ENCODE measurements at regions not wholly inside any gene's neighbourhood (a gene's known extent, or its start where the extent isn't known, plus 50 kb on each side); places are given as distances from the start of the nearest gene placed in this dataset.

DNA sequence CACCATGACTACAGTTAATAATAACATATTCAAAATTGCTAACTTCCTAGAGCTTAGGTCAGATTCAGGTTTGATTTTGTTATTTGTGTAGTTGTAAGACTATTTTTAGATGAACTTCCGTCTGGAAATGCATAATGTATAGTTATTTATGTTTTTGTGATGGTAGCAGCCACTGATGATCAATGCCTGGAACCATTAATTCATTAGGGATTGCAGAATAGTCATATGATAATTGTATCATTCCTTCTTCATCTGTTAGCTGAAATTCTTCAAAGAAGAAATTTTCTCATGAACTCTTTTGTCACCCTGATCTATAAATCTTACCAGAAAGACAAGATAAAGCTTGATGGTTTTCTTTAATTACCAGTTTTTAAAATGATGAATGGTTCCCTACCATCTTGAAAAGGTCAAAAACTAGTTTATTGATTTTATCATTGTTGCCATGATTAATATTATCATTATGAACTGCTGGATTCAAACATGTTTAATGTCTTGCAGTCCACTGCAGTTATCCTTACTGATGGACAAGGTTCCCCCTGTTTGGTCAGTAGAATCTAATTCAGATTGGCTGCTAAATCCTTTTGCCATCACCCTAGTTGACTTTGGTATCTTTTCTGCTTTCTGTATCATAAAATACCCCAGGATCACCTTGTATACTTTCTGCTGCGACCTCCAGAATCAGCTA is 433.3 kb downstream of the GPAM start:
- DNase-seq: no peak

DNA sequence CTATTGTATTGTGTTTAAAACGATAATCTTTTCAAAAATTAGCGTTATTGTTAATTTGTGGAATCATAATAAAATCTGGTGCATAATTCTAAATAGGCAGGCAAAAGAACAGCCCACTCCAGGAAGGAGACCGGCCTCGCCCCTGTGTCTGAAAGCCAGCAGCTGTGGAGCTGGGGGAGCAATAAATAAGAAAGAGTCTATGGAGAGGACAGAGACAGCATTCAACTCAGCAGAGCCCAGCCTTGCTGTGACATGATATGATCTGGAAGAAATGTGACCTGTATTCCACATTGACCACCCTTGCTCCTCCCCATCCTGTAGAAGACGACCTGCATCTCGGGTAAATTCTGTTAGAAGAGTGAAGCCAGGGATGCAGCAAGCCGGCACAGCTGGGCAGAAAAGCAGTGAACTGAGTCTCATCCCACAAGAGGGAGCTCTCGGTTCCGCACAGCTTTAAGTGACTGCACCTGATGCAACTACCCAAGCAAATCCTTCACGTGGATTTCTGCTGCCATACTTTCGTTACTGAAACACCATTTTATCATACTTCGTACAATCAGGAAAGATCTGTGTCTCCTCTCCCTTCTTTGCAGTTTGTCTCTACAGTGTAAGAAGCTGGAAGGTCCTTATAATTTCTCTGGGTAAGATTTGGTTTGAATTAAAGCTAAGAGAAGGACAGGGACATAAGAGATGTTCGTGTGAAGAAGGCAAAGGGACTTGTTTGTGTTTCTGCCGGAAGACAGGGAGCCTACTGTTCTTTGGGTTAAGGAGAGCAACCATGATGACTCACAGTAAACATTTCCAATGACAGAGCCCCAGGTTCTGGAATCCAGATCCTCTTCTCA is 427.1 kb downstream of the GPAM start:
- DNase-seq: peak; percentile 25

DNA sequence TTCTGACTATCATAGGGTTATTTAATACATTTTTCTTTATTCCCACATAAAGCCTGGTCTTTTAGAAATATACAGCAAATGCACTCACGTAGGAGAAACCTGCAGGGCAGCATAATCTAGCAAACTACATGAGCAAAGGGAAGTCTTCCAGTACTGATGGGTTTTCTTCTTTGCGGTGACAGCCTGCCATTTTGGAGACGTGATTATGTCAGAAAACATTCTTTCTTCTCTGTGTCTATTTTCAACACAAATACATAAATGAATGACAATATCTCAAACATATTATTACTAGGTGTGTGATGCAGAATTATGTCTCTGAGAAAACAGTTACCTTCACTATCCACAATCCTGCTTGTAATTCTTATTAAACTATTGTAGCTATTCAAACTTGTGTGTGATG is 425.0 kb downstream of the GPAM start:
- no peak for DNase-seq

DNA sequence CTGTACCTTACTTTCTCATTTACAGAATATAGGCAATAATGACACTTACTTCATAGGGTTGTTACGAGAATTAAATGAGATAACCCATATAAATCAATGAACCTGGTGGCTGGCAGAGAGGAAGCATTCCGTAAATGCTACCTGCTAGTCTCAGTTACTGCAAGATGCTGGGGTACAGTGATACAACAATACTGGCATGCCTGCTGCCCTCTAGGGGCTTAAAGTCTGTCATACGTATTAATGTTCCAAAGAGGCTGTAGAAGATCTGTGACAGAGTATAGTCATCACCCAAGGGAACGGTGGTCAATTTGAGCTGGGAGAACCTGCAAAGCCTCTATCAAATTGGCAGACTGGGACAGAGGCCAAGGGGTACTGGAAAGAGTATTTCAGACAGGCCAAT is 421.5 kb downstream of the GPAM start:
- DNase-seq: no peak

DNA sequence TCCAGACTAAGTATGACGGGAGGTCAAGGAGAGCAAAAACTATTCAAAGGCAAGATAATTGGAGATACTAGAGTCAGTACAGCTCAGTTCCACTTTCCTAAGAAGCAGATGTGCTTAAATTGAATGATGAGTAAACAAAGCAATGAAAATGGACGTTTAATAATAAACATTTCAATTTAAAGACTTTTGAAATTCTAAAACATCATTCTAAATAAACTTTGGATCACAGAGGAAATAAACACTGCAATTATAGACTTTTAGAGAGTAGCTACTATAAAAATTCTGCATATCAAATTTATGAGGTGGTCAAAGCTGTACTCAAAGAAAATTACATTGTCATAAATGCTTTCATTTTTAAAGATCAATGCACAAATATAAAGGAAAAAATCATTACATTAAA is 418.3 kb downstream of the GPAM start:
- no peak for DNase-seq

DNA sequence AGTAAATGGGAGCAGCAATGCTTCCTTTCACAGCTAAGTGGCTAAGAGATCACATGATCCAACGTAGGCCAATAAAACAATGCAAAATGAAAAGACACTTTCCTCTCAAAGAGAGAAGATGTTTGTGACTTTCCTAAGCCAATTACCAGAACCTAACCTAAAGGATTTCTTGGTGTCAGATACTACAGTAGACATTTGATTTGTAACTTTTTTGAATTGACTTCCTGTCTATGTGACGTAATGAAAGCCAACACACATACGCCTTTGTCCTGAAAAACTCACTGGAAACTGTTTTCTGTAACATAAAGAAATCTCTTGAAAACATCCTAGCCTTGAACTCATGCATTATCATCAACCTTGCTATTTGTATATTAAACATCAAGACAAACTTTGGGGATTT is 417.1 kb downstream of the GPAM start:
- no peak for DNase-seq

DNA sequence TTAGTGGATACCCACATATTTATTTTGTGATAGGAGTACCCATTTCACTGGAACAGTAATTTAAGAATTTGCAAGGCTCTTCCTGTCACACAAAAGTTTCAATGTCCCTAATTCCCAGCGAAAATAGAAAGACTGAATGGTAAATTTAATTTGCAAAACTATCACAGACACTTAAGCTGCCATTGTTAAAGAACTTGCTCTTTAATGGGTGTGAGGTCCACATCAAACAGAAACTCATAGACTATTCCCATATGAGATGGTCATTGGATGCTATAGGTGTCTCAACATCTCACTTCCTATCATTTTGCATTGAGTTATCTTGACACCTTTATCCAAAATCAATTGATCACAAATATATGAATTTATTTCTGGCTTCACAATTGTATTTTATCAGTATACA is 415.9 kb downstream of the GPAM start:
- DNase-seq: no peak

DNA sequence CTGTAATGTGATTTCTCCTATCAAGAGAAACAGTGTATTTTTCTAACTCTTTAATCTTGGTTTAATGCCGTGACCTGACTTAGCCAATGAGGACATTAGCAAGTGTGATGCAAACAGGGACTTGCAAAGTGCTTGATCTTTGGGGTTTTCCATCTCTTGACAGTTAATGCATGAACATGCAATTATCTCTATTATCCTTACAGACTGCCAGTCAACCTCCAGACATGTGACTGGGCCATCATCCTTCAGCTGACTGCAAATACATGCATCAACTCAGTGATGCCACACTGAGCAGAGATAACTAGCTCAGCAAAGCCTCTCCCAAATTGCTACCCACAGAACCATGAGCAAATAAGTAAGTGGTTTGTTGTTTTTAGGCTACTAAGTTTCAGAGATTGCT is 409.6 kb downstream of the GPAM start:
- DNase-seq: no peak

DNA sequence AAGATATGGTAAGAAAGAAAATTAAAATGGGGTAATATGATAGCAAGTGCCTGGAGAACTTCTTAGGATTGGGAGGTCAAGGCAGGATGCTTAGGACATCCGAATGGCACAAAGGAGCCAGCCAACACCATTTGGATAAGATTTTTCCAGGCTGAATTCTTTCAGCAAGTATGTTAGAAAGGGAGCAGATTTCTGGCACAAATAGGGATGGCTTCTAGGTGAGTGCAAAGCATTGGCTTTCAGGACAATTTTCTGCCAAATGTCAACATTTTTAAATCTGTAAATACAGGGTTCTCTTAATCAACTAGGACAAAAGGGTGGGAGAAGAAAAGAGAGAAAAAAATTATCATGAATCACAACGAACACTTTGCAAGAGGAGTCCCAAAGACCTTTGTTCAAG is 409.1 kb downstream of the GPAM start:
- DNase-seq: no peak

DNA sequence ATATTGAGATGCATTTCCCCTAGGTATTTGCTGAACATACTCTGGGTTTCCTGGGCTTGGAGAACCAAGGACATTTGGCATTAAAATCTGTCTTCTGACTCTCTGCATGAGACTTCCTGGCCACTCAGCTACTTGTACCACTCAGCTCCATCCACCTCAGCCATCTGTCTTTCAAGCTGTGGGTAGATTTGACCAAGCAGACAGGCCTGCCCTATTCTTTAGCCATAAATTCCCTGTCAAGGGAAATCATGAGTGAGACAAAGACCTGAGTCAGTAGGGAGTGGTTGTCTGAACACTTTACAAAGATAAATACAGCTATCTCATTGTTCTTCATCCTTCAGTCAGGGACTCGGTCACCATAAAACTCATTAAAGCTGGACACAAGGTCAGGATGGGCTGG is 399.1 kb downstream of the GPAM start:
- no peak for DNase-seq

DNA sequence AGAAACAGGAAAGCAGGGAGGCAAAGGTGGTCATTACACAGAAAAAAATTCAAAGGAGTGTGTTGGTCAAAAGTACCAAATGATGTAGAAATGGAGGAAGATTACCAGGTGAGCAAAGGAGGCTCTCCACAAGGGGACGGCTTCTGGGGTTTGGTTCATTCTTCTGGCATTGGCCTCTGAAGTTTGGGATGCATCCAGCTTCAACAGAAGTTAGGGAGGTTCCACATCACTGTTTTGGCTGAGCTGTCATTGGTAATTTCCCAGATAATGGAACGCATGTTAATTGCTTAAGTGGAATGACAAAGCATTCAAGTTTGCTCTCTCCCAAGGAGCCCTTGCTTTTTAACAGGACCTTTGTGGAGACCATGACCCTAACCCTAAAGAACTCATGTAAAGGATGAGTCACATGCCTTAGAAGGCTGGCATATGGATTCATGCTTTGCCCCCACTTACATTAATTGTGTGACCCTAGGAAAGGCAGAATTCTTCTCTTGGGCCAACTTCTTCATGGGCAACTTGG is 398.6 kb downstream of the GPAM start:
- DNase-seq: no peak

DNA sequence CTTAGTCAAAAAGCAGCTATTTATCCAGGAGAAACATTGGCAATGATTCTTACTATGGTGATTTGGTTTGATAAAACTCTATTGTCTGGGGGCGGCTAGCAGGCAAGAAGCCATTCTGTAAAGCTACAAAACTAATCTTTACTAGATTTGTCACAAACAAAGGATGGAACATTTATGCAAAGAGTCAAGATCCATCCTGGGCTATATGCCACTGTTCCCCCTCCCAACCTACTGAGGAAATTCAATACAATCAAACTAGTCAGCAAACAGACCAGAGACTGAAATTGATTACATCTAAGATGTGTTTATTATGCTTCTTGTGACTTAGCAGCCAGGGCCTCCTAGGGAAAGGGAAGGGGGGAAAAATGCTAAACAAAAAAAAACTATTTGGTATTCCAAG is 397.6 kb downstream of the GPAM start:
- DNase-seq: no peak

DNA sequence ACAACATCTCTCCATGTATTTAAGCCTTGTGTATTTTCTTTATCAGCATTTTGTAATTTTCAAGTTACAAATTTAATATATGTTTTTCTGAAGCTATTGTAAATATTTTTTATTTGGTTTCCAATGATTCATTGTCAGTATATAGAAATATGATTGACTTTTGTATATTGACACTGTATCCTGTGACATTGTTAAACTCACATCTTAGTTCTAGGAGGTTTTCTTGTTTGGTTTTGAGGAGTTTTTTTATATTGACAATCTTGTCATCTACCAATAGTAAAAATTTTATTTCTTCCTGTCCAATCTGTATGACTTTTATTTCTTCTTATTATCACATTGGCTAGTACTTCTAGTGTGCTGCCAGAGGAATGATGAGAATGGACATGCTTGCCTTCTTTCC is 393.7 kb downstream of the GPAM start:
- no peak for DNase-seq

DNA sequence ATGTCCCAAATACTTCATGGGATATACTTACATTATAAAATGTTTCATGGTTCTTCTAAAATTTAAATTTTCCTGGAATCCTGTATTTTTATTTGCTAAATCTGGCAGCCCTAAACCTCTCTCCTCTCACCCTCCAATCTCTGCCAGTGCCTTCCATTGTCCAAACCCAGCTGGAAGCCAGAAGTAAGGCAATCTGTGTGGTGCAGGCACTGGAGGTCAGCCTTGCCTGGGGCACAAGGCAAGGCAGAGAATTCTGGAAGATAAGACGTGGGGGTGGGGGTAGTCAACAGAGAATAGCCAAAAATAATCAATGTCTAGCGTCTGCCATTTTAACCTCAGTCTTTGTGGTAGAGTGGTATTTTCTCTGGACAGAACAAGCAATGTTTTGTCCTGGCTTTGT is 381.7 kb downstream of the GPAM start:
- DNase-seq: no peak

DNA sequence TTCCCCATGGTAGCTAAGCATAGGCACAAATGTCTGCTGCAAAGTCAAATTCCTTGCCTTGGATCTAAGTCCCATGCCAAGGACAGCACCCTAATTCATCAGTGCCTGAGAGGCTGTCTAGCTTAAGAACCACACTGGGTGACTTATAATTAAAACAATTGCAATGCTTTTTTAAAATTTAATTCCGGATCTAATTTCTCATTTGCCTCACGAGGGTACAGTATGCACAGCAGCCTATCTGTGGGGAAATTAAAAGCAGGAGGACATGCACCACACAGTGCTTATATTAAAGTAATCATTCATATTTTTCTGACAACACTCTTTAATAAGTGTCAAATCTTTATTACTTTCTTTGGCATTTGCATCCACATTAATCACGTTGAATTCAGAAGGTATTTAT is 378.8 kb downstream of the GPAM start:
- DNase-seq: no peak

DNA sequence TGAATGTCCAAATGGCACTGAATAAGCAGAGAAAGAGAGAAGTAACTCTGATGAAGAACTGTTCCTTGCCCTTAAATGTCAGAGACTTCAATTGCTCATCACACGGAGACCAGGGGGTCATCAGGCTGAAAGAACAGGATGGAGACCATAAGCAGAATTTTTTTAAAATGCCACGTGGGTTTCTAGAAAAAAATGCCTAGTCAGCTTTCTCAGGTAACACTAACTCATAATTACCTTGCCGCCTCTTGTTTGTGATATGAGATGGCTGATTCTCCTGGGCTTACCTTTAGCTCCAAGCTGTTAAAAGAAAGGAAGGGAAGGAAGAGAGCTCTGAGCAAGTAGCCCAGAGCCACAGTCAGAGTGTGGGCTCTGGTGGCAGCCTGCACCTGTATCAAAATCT is 372.0 kb downstream of the GPAM start:
- DNase-seq: no peak

DNA sequence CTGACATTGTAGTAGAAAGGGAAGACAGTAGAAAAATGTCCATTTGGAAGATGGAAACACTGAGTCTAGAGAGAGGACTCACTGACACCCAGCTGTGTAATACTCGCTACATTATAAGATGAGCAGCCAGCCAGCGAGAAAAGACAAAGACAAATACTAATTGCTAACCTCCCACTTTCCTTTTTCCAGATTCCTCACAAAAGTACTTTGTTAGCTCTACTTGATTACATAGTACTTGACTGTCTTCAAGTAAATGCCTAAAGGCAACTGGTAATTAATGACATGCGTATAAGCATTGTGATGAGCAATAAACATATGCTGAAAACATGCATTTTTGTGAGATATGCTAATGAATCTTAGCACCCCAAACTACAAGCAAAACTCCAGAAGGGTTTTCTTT is 363.1 kb downstream of the GPAM start:
- no peak for DNase-seq

DNA sequence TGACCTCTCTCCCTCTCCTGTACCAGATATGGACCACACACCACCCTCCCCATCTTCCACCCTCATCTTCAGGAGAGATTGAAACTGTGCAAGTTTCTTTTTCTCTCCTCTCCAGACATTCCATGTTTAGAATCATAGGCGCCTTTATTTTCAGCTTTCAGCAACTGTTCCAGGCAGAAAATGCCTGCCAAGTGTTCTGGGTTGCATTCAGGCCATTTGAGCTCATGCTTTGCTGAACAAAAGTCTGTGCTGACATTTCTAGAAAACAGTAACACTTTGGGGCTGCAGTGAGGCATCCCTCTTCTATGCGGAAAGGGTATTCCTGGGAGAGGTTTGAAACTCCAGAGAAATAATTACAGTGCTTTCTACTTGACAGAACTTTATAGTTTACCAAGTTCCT is 361.7 kb downstream of the GPAM start:
- DNase-seq: no peak

DNA sequence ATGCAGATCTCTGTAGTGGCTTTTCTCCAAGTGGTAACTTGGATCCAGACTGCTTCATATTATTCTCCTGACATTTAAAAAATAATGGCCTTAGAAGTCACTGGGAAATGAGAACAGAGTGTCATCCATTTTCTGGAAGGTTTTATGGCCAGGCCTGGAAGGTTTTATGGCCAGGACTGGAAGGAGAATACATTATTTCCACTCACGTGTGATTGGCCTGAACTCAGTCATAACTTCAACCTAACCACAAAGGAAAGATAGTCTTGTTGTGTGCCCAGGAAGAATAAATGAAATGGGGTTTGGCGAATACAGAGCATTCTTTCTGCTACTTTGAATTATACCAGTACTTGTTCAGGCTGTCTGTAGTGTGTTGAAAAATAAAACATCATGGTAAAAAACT is 360.9 kb downstream of the GPAM start:
- no peak for DNase-seq

DNA sequence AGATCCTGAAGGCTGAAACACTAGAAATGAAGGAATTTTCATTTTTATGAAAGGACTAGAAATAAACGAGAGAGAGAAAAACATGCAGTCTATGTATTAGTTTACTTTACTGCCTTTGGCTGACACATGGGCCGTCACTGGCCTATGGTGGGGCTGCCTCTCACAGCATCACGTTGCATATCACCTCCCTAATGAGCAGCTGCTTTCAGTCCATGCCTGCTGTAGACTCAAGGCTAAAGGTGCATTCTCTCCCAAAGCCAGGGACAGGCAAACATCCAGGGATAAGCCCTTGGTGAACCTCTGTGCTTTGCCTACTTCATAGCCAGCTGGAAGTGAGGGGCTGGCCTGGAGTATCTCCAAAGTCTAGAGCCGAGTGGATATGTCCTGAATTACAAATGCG is 359.4 kb downstream of the GPAM start:
- no peak for DNase-seq

DNA sequence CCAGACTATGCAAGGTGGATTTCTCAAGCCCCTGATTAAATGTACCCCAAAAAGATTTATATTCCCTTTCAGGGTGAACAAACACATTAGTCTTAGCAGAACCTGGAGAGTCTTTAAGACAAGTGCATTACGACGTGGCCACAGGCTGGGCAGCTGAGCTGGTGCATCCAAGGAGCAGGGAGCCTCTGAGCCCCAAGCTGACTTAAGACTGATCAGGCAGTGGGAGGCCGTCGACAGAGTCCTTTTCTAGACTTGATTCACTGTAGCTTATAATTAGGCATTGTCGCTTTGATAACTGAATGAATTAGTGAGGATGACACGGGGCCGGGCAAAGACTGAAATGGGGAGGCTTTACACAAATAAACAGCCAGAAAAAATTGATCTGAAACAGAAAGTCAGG is 353.2 kb downstream of the GPAM start:
- DNase-seq: no peak

DNA sequence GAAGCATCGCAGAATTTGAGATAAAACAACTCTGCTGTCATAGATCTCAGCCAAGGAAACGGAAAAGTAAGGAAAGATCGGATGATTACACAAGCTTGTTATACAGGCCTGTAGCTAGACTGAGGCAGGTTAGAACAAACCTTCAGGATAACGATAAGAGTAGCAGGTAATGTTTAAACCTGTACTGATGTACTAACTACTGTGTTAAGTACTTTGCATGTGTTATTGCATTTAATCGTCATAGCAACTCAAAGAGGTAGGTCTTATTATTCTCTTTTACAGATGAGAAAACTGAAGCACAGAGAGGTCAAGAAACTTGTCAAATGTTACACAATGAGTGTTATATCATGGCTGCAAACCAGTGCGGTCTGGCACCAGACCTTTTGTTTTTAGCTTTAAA is 352.5 kb downstream of the GPAM start:
- DNase-seq: no peak

DNA sequence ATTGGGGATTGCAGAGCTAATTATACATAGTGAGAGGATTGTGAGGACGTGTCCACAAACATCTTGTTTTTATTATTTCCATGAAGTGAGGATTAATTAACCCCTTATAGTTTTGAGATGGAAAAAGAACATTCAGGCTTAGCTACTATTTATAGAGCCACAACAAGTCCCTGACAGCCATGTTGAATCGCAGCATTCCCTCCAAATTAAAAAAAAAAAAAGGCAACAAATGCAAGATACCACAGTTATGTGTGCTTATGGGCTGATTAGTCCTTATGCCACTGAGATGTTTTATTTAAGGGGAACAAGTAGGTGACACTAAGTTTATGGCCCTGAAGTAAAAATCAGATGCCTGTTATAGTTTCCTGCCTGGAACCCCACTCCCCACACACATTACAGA is 350.3 kb downstream of the GPAM start:
- DNase-seq: no peak

DNA sequence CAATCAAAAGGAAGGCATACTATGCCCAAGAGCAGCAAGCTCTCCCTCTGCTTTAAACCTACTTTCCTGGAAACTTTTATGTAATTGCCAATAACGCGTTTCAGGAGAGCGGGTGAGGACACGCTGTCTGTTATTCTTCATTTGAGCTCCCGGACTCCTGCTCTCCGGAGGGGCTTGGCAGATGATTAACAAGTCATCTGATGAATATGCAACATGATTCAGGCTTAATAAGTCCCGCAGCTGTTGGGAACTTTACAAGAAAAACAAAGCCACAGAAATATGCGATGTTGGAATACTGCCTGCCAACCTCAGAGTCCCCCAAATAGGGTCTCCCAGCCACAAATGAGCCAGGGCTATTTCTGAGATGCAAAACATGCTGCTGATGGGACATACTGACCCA is 348.0 kb downstream of the GPAM start:
- peak; percentile 59 for DNase-seq
